GM12873 (cell line): ENCODE measurements at regions not wholly inside any gene's neighbourhood (a gene's known extent, or its start where the extent isn't known, plus 50 kb on each side); places are given as distances from the start of the nearest gene placed in this dataset.

Experiments used
- CTCF ChIP-seq: IDR thresholded peaks from 2 replicates; pipeline ENCODE4 v1.5.1; 2012; ENCODE audit warnings: low read depth, mild to moderate bottlenecking, moderate library complexity, low read length, control low read depth; ENCODE audit not compliant: insufficient read depth; ENCODE audit errors: missing control alignments

- no peak for TF ChIP-seq CTCF
Observed at GRCh38 chr2:183521911-183522310, 397.7 kb downstream of the NUP35 start.

GRCh38 chr2:183522489-183523266, 398.4 kb downstream of the NUP35 start:
- TF ChIP-seq CTCF = no peak

- TF ChIP-seq CTCF = no peak
Observed at GRCh38 chr2:183530333-183530901, 406.2 kb downstream of the NUP35 start.

- TF ChIP-seq CTCF = no peak
Observed at GRCh38 chr2:183532514-183532913, 408.3 kb downstream of the NUP35 start.

GRCh38 chr2:183533021-183533420, 408.8 kb downstream of the NUP35 start:
- TF ChIP-seq CTCF = no peak

- TF ChIP-seq CTCF = no peak
Observed at GRCh38 chr2:183536290-183536689, 412.0 kb downstream of the NUP35 start.

- TF ChIP-seq CTCF = no peak
Observed at GRCh38 chr2:183536714-183537113, 412.5 kb downstream of the NUP35 start.
